ENCODE measurements at regions not wholly inside any gene's neighbourhood (a gene's known extent, or its start where the extent isn't known, plus 50 kb on each side); places are given as distances from the start of the nearest gene placed in this dataset.
A peak's percentile ranks its signal among the peaks of the same experiment; 100 is the strongest.

DNA sequence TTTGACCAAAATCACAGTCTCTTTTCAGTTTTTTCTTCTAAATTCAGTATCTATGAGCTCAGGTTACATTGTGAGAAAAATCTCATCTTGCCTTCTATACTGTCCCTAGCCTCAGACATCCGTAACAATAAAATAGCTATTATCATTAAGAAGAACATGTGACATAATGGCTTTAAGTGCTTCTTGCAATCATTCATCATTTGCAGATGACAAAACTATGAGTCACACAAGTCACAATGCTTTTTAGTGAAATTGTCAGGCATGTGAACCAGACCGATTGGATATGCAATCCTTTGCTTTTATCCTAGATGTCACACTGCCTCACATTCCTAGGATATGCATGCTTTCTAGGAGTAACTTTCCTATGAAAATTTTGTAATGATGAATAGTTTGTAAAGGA is 313.1 kb downstream of the SLC6A15 start:
- no peak for DNase-seq

DNA sequence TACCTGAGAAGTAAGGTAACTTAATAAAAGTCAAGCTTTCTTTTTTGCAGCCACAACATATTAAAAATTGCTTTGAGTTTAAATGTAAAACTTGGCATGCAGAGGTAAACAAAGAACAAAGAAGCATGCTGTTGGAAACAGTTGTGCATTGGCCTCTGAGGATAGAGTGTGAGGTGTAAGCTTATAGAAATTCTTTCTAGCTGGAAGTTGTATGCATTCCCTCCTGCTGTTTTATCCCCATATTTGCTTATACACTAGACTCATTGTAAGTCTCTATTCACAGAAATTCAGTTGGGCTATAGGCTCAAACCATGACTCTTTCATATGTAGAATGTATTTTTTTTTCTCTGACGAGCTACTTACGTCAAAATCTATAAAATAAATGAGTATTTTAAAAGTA is 316.3 kb downstream of the SLC6A15 start:
- no peak for DNase-seq

DNA sequence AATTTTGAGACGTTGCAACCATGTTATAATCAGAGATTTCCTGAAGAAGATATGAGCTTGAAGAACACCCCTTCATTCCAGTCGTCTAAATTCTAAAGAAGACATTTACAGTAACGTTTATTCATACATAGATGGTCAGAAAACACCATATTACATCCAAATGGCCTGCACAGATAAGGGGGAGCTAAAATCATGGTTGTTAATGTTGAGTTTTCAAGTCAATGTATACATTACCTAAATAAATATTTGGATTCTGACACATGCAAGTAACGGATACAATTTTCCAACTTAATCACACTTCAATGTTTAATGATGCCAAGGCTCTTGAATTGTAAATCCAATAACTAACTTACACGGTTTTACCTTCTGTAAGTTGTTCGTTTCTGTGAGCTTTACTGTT is 318.4 kb downstream of the SLC6A15 start:
- DNase-seq = no peak

DNA sequence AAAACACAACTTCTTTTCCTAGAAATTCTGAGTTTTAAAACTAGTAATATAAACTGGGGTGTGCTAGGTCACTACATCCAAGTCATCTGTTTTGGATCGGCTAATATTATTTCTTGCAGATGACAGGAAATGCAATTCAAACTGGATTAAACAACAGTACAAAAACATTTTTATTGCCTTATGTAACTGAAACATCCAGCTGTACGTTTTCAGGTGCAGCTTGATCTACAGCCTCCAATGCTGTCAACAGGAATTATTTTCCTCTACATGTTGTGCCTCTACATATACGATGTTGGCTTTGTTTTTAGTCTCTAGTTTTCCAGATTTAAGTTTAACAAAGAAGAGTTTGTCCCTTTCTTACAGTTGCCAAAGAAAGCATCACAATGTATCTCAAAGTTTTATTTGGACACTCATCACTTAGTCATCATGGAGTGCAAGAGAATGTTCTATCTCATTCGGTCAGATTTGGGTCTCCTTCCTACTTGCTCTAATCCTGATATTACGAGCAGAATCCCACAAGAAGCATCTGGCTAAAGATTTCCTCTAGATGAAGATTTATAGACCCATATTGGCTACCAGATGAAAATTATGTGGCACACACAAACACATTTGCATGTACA is 326.7 kb downstream of the SLC6A15 start:
- no peak for DNase-seq

DNA sequence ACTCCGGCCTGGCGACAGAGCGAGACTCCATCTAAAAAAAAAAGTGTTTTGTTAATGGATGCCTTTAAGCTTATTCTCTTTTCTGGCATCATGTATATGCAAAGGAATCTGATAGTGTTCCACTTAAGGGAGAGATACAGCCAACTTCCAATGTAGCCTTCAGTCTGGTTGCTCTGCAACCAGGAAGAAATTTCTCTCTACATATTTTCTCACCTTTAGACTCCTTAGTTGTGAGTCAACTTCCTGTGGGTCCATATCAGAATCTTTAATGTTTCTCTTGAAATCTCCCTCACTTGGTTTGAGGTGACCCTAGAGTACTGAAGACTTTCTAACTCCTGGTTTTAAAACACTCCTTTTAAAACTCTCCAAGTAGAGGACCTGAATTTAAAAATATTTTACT is 340.4 kb downstream of the SLC6A15 start:
- DNase-seq = no peak

DNA sequence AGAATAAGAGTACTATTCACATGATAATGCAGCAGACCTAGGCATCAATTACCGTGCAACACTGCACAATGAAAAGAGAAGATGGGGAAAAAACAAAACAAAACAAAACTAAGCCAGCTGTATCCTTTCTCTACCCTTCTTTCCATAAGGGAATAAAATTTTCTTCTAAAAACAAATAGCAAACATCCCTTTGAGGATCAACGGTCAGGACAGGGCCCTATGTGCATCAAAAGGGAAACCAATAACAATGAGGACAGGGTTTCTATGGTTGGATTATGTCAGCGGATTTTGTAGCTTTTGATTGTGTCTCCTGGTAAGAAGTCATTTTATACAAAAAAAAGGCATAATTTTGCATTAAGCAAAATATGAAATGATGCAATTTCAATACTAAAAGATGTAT is 350.3 kb downstream of the SLC6A15 start:
- DNase-seq = no peak

DNA sequence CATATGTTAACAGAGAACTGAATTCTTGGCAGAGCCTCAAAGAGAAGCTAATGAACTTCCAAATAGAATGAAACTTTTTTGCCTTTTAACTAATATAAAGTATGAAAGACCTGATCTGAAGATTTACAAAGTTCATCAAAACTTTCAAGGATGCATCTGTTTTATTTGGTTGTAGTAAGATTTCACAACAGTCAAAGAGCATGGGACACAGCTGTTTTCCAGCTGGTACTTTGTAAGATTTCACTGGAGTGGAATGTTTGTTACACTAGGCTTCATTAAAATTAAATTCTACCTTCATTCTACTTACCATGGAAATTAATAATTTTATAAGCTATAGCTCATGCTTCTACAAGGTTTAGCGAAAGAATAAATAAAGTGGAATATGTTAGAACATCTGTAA is 351.2 kb downstream of the SLC6A15 start:
- no peak for DNase-seq

DNA sequence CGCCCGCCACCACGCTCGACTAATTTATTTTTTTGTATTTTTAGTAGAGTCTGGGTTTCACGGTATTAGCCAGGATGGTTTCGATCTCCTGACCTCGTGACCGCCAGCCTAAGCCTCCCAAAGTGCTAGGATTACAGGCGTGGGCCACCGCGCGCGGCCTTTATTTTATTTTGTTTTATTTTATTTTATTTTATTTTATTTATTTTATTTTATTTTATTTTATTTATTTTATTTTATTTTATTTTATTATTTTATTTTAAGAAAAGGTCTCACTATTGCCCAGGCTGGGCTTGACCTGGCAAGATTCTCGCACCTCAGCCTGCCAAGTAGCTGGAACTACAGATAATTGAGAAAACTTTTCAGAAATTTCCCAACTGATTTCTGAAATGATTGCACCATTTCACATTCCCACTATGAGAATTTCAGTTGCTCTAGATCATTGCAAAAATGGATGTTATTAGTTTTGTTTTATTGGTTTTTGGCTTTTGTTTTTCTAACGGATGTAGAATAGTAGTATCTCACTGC is 358.3 kb downstream of the SLC6A15 start:
- DNase-seq = no peak

DNA sequence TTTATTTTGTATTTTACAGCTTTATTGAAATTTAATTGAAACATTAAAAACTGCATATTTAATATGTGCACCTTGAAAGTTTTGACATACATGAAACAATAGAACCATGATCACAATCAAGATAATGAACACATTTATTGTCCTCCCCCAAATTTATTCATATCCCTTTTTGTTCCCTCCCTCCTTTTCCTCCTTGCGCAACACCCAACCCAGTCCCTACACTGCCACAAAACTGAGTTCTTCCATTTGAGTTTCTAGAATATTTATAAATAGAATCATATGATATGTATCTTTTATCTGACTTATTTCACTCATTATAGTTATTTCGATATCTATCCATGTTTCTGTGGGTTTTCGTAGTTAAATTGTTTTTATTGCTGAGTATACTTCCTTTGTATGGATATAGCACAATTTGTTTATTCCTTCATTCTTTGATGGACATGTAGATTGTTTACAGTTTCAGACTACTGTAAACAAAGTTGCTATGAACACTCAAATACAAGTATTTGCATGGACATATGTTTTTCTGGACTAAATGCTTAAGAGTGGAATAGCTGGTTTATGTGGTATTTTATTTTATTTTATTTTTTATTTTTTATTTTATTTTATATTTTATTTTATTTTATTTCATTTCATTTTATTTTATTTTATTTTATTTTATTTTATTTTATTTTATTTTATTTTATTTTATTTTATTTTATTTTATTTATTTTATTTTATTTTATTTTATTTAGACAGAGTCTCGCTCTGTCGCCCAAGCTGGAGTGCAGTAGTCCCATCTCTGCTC is 359.1 kb downstream of the SLC6A15 start:
- no peak for DNase-seq

DNA sequence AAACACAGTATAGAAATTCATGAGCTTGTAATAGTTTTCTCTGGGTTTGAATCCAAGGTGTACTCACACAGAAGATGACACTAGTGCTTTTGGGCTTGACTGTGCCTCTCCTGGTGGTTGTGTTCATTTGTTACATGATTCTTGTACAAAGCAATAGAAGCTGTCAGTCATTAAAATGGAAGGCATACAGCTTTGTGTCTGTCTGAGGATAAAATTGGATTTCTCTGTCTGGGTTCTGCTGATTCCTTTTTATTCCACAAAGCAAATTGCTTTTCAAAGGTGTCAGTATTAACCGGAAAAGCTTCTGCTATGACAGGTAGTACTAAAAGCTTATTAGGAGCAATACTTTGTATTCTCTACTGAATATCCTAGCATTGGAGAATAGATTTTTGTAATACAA is 361.2 kb downstream of the SLC6A15 start:
- no peak for DNase-seq

DNA sequence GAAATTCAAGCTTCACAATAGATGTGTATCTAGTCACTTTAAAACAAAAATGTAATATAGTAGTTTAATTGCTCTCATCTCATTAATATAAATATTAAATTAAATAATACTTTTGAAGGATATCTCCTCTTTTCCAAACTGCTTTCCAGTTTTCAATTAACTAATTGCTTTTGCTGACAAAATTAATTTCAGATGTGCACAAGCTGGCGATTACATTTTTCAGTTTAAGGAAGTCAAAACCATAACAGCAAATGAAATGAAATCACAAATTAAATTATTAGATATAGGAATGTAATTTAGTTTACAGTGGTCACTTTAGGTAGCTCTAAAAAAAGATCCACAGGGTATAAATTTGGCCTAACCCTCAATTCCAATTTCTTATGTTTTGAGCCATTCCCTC is 362.1 kb downstream of the SLC6A15 start:
- no peak for DNase-seq

DNA sequence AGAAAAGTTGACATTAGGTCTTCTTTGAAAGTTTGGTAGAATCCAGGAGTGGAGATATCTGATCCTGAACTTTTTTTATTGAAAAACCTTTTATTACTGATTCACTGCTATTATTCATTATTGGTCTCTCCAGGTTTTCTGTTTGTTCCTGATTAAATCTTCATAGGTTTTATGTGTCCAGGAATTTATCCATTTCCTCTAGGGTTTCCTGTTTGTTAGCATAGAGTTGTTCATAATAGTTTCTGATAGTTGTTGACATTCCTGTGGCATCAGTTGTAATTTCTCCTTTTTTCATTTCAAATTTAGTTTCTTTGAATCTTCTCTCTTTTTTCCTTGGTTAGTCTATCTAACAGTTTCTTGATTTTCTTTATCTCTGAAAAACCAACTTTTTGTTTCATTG is 370.3 kb downstream of the SLC6A15 start:
- no peak for DNase-seq

DNA sequence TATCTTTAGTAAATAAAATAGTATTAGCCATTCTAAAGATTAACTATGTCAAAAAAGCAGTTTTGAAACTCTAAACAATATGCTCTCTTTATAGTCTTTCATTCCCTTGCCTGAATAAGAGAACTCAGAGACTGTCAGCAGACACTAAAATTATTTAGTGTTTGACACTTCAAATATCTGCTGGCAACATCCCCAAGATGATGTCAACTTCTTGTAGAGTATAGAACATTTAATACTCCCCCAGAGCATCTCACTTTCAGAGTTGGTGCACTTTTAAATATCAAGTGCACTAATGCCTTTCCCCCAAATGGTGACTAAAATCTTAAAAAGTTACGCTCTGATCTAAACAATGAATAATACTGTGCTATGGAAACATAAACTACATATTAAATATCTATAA is 374.9 kb downstream of the SLC6A15 start:
- no peak for DNase-seq

DNA sequence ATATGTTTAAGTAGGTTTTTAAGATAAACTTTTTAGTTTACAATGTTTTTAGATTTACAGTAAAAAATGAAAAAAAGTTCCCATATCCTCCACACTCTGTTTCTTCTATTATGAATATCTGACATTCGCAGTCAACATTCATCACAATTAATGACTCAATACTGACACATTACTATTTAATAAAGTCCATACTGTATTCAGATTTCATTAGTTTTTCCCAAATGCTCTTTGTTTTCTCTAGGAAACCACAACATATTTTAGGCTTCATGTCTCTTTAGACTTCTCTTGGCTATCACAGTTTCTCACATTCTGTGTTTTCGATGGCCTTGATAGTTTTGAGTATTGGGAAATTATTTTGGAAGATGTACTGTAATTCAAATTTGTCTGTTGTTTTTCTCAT is 399.8 kb downstream of the SLC6A15 start:
- DNase-seq = no peak

DNA sequence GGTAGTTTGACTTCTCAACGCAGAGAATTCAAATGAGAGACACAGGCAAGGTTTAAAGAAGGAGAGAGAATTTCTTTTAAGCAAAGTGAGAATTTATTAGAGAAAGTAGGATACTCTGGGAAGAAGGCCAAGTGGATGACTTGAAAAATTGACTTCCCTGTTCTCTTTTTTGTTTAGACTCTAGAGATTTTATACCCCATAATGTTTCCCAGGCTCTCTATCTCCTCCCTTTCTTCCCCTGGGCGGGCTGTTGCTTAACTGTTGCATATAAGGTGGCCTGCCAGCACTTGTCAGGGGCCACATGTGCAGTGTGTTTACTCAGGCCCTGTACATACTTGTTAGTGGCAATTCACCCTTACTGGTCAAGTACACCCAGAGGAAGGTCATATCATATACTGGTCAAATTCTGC is 403.7 kb downstream of the SLC6A15 start:
- DNase-seq = no peak

DNA sequence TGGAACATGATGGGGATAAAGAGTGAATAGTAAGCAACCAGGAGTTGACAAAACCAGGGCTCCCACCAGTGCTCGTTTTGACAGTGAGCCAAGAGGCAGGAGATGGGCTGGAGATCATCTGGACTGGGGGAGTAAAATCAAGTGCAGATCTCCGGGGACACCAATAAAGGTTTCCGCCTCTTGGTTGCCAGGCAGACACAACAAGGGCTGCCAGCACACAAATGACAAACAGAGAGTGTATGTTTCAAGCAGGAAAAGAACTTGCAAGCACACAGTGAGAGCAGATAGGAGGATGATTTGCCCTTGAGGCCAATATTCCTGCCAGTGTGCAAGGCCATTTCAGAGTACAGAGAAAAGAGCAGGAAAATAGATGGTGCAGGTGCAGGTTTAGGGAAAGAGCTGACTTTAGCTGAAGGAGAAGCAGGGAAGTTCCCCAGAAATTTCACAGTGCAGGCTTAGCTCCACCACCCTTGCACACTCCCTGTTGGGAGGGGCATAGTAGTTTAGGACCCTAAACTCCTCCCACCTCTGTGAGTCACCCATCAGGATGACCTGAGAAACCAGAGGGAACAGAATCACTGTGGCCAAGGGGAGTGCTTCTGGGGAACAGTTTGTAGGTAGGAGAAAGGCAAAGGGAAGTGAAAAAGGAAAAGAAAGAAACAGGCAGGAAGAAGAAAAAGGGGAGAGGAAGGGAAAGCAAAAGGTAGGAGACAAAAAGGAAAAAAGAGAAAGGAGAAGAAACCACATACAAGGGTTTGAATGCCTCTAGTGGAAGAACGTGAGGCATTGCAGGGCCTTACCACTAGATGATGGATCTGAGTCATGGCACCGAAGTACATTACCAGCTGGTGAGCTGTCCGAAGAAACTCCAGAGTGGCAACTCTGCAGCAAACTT is 404.4 kb downstream of the SLC6A15 start:
- DNase-seq = no peak

DNA sequence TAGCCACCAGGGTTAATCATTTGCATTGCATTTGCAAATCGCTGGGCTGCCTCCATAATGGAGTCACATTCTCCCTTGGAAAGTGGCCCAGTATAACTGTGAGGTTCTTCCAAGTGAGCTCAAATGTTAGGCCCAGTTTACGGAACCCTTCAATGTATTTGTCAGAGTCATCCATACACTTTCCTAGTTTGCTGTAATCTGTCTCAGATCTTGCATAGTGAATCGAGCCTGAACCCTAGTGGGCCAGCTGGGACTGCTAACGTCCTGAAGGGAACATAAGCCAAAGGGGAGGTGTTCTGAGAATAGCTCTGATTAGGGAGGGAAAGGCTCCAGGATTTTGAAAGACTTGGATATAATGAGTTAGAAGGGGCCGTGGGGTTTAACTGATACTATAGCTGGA is 406.3 kb downstream of the SLC6A15 start:
- DNase-seq = no peak

DNA sequence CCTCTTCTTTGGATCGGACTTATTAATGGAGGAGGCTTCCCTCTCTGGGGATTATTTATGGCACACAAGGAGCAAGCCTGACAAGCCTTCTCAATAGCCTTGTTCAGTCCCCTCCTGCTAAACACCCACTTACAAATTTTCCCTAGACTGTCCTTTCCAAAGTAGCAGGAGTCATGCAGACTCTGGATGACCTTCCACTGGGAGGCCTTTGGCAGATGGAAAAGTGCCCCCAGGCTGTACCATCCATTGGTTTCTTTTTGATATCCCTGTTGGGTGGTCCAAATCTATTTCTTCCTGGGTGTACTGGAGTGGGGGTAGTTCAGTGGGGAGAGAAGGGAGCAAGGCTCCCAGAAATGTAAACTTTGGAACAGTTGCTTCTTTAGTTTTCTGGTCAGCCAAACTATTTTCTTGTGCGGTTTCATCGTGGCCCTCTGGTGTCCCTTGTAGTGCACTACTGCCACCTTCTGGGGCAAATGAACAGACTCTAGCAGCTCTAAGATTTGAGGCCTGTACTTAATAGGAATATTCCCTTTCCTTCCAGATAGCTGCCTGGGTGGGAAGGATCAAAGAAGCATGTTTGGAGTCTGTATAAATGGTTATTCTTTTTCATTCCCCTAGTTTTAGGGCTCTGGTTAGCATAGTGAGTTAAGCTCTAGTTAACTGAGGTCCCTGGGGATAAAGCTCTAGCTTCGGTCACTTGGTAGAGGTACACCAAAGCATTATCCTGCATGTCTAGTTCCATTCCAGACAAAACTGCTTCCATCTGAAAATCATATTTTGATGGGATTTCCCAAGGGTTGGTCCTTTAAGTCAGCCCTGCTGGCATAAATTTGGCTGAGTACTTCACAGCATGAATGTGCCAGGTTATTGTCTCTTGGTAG is 409.5 kb downstream of the SLC6A15 start:
- peak; percentile 28 for DNase-seq

DNA sequence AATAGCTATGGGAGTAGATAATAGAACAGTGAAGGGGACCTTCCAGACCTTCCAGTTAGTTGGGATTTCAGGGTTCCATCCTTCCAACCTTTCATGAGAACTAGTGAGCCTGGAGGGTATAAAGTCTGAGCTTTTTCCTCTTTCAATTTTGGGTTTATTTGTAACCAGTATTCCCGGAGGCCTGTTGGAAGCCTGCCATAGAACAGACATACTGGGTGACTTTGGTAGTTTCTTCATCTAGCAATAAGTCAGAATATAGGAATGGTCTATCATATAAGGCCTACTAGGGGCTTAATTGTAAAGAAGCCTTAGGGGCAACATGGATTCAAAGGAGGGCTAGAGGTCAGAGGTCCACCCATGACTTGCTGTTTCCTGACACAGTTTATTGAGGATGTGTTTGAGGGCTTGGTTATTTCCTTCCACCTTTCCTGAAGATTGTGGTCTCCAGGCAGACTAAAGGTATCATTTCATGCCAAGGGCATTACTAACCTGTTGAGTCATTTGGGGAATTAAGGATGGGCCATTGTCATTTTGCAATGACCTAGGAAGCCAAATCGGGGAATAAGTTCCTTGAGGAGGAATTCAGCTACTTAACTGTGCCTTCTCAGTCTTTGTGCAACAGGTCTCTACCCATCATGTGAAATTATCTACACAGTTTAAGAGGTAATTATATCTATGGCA is 410.3 kb downstream of the SLC6A15 start:
- DNase-seq = no peak

DNA sequence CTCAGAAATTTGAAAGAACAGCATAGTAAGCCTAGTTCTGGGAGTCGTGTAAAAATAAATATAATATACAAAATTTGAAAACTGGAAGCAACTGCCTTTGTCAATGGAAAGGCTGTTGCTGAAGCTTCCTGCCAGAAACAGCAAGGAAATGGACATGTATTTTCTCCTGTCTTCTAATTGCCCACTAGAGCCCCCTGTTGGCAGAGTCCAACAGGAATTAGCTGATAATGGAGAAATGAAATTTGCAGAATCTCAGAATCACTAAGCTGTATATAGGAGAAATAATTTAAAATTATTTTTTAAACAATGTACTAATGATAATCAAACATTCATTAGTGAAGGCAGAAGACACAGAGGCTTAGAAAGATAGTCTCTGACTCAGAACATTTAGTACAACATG is 414.8 kb downstream of the SLC6A15 start:
- peak; percentile 28 for DNase-seq

DNA sequence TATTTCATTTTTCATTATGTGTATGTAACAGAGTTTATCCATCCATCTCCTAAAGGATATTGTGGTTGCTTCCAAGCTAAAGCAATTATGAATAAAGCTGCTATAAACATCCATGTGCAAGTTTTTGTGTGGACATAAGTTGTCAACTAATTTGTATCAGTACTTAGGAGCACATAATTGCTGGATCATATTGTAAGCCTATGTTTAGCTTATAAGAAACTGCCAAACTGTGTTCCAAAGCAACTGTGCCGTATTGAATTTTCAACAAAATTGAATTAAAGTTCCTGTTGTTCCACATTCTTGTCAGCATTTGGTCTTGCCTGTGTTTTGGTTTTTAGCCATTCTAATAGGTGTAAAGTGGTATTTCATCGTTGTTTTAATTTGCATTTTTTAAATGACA is 416.9 kb downstream of the SLC6A15 start:
- DNase-seq = no peak

DNA sequence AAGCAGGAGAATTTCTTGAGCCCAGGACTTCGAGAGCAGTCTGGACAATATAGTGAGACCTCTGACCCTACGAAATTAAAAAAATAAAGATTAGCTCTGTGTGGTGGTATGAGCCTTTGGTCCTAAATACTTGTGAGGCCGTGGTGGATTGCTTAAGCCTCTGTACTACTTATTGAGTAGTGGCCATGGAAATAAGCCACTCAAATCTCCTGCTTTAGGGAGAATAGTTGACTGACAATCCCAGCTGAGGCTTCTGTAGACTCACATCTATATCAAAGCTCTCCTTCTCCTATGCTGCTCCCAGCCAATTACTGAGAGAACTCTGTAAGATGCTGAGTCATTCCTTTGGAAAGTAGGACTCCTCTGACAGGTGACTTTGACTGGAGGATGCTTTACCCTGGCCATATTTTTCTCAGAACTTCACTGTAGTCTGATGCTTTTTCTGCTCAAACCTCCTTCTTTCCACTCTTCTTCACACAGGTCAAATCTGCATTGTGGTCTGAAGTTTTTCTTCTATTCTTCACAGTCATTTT is 420.2 kb downstream of the SLC6A15 start:
- no peak for DNase-seq
